ENCODE measurements at regions not wholly inside any gene's neighbourhood (a gene's known extent, or its start where the extent isn't known, plus 50 kb on each side); places are given as distances from the start of the nearest gene placed in this dataset.

GRCh38 chr4:137345597-137345996 lies 186.7 kb downstream of the PCDH18 start:
- TF ChIP-seq CTCF (IDR thresholded peaks at IDR 0.05; ENCODE audit: insufficient read depth, low read depth, low read length, missing control alignments): no peak
- no peak for DNase-seq (ENCODE audit: low read depth)
- H3K4me3 ChIP-seq (ENCODE audit: low read depth, low read length): no peak overlapping the region

- DNase-seq (ENCODE audit: low read depth): no peak
- no peak for TF ChIP-seq CTCF (IDR thresholded peaks at IDR 0.05; ENCODE audit: insufficient read depth, low read depth, low read length, missing control alignments)
Measured at GRCh38 chr4:137343221-137343620, 189.1 kb downstream of the PCDH18 start.

GRCh38 chr4:137333031-137333430 lies 199.3 kb downstream of the PCDH18 start:
- H3K4me3 ChIP-seq (ENCODE audit: low read depth, low read length): no peak overlapping the region
- no peak for TF ChIP-seq CTCF (IDR thresholded peaks at IDR 0.05; ENCODE audit: insufficient read depth, low read depth, low read length, missing control alignments)
- no peak for DNase-seq (ENCODE audit: low read depth)

More at GRCh38 chr4:137343221-137343620, 189.1 kb downstream of the PCDH18 start:
- H3K4me3 ChIP-seq (ENCODE audit: low read depth, low read length): no peak overlapping the region

GRCh38 chr4:137312257-137312656 lies 220.0 kb downstream of the PCDH18 start:
- TF ChIP-seq CTCF (IDR thresholded peaks at IDR 0.05; ENCODE audit: insufficient read depth, low read depth, low read length, missing control alignments): no peak
- no peak for DNase-seq (ENCODE audit: low read depth)
- H3K4me3 ChIP-seq (ENCODE audit: low read depth, low read length): no peak overlapping the region

- no peak overlapping the region for H3K4me3 ChIP-seq (ENCODE audit: low read depth, low read length)
- no peak for DNase-seq (ENCODE audit: low read depth)
Measured at GRCh38 chr4:137310593-137311490, 221.5 kb downstream of the PCDH18 start.

GRCh38 chr4:137310166-137310565 lies 222.1 kb downstream of the PCDH18 start:
- TF ChIP-seq CTCF (IDR thresholded peaks at IDR 0.05; ENCODE audit: insufficient read depth, low read depth, low read length, missing control alignments): no peak
- no peak for DNase-seq (ENCODE audit: low read depth)
- no peak overlapping the region for H3K4me3 ChIP-seq (ENCODE audit: low read depth, low read length)

More at GRCh38 chr4:137310593-137311490, 221.5 kb downstream of the PCDH18 start:
- no peak for TF ChIP-seq CTCF (IDR thresholded peaks at IDR 0.05; ENCODE audit: insufficient read depth, low read depth, low read length, missing control alignments)
